Sigmoid colon (tissue), 6 donors: ENCODE measurements at regions not wholly inside any gene's neighbourhood (a gene's known extent, or its start where the extent isn't known, plus 50 kb on each side); places are given as distances from the start of the nearest gene placed in this dataset.

Source experiments
- DNase-seq: peaks from one replicate; pipeline ENCODE4 v3.0.0-alpha.2; 2019
- H3K27ac ChIP-seq, 4 donors: fragments of 200-600 bp; sonication (generic); one replicate each; pipeline ENCODE4 v1.5.1; 2016 to 2019; ENCODE audit warnings: mild to moderate bottlenecking in 1 of 4
- H3K27me3 ChIP-seq, 3 donors: fragments of 200-600 bp; sonication (generic); one replicate each; pipeline ENCODE4 v1.5.1; 2019; ENCODE audit warnings: mild to moderate bottlenecking in 1 of 3
- H3K36me3 ChIP-seq, 4 donors: fragments of 200-600 bp; sonication (generic); one replicate each; pipeline ENCODE4 v1.5.1; 2016 to 2019
- H3K4me1 ChIP-seq, 4 donors: fragments of 200-600 bp; sonication (generic); one replicate each; pipeline ENCODE4 v1.5.1; 2017 to 2019
- H3K4me3 ChIP-seq, 4 donors: fragments of 200-600 bp; sonication (generic); one replicate each; pipeline ENCODE4 v1.5.1; 2017 to 2019; ENCODE audit warnings: mild to moderate bottlenecking in 2 of 4, moderate library complexity in 1 of 4
- H3K9me3 ChIP-seq, 4 donors: fragments of 200-600 bp in 3 of 4; sonication (generic) in 3 of 4; one replicate each; pipeline versions ENCODE4 v1.5.1 to v1.6.1; 2013 to 2019
- EP300 ChIP-seq, 4 donors: sonication (generic); formaldehyde crosslinking; IDR thresholded peaks; one replicate each; pipeline ENCODE4 v1.6.1; 2017; ENCODE audit warnings: antibody characterized with exemption in 4 of 4
- POLR2A ChIP-seq, 2 donors: fragments of 450-650 bp; IDR thresholded peaks; one replicate each; pipeline ENCODE4 v1.6.1; 2016; ENCODE audit warnings: antibody characterized with exemption in 2 of 2, mild to moderate bottlenecking in 2 of 2, moderate library complexity in 2 of 2
- POLR2AphosphoS5 ChIP-seq, 4 donors: sonication (generic); formaldehyde crosslinking; IDR thresholded peaks; one replicate each; pipeline ENCODE4 v1.6.1; 2017; ENCODE audit warnings: antibody characterized with exemption in 4 of 4
- WGBS, 2 donors: extraction: QIAGEN DNeasy Blood & Tissue Kit; methylation state at CpG; one replicate each; pipeline ENCODE4 v1.1.7; 2013; 5-methylcytosine and 5-hydroxymethylcytosine counted together
- intact Hi-C: fragments of 100-400 bp; cut with DNase I; formaldehyde crosslinking; loops from one replicate; pipeline ENCODE4 v1.15.1; 2023
- TF ChIP-seq, protein P1 (sequence below), 4 experiments: fragments of 450-650 bp in 3 of 4; fragments of 200-600 bp in 1 of 4; IDR thresholded peaks; one replicate each; pipeline ENCODE4 v1.5.1; 2016 to 2019; ENCODE audit warnings: antibody characterized with exemption in 4 of 4, mild to moderate bottlenecking in 3 of 4, moderate library complexity in 2 of 4
- donor health status: healthy with polysubstance abuse.
- donor health status: healthy.

- Histone ChIP-seq H3K4me3 (no peak overlapping the region), H3K4me1 (no peaks in the 10 kb centered on the region), H3K27me3 (no peaks in the 10 kb centered on the region), H3K36me3 (no peaks in the 10 kb centered on the region), H3K27ac (no peak overlapping the region), H3K9me3 (no peaks in the 10 kb centered on the region)
- TF ChIP-seq POLR2A (IDR thresholded peaks at IDR 0.05): no peak
- TF ChIP-seq, protein P1, sequence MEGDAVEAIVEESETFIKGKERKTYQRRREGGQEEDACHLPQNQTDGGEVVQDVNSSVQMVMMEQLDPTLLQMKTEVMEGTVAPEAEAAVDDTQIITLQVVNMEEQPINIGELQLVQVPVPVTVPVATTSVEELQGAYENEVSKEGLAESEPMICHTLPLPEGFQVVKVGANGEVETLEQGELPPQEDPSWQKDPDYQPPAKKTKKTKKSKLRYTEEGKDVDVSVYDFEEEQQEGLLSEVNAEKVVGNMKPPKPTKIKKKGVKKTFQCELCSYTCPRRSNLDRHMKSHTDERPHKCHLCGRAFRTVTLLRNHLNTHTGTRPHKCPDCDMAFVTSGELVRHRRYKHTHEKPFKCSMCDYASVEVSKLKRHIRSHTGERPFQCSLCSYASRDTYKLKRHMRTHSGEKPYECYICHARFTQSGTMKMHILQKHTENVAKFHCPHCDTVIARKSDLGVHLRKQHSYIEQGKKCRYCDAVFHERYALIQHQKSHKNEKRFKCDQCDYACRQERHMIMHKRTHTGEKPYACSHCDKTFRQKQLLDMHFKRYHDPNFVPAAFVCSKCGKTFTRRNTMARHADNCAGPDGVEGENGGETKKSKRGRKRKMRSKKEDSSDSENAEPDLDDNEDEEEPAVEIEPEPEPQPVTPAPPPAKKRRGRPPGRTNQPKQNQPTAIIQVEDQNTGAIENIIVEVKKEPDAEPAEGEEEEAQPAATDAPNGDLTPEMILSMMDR (IDR thresholded peaks at IDR 0.05): no peak
- no peak for TF ChIP-seq EP300 (IDR thresholded peaks at IDR 0.05)
- no peak for TF ChIP-seq POLR2AphosphoS5 (IDR thresholded peaks at IDR 0.05)
- 41 to 68% methylated on average over 3 of the region's 3 CpGs for WGBS, 2 donors
- DNase-seq: no peak
- intact Hi-C loops: no loop called here
Measured at GRCh38 chr10:52443419-52444388, 129.6 kb downstream of the DKK1 start.

DNA sequence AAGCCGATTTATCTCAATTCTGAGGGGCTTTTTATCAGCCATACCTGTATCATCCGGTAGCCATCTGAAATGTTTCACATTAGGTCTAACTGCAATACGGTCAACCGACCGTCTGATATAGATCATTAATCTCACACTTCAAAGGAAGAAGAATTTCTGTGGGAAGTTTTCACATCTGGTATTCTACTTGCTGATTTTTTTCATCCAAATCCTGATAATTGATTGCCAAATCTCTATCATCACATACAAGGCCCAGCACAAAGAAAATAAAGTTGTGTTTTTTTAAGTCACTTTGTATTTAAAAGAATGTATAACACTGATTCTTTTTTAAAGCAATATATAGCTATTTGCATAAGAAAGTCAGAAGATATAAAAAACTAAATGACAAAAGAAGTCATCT is 132.3 kb downstream of the DKK1 start:
- H3K36me3 ChIP-seq: no peaks in the 10 kb centered on the region
- 82 to 89% methylated on average over 5 of the region's 5 CpGs for WGBS, 2 donors
- H3K4me1 ChIP-seq: no peaks in the 10 kb centered on the region
- H3K9me3 ChIP-seq: no peaks in the 10 kb centered on the region
- H3K27ac ChIP-seq: no peak overlapping the region
- intact Hi-C loops: no loop called here
- TF ChIP-seq, protein P1 (IDR thresholded peaks at IDR 0.05): no peak
- TF ChIP-seq POLR2AphosphoS5 (IDR thresholded peaks at IDR 0.05) (no peak), POLR2A (IDR thresholded peaks at IDR 0.05) (no peak), EP300 (IDR thresholded peaks at IDR 0.05) (no peak)
- no peak for DNase-seq
- H3K4me3 ChIP-seq: no peak overlapping the region
- no peaks in the 10 kb centered on the region for H3K27me3 ChIP-seq

GRCh38 chr10:52447931-52448353 is 133.9 kb downstream of the DKK1 start:
- H3K27ac ChIP-seq: no peak overlapping the region
- H3K4me3 ChIP-seq: no peak overlapping the region
- intact Hi-C loops: no loop called here
- no peaks in the 10 kb centered on the region for H3K36me3 ChIP-seq
- H3K9me3 ChIP-seq: no peaks in the 10 kb centered on the region
- H3K4me1 ChIP-seq: no peaks in the 10 kb centered on the region
- no peak for DNase-seq
- H3K27me3 ChIP-seq: no peaks in the 10 kb centered on the region
- TF ChIP-seq EP300 (IDR thresholded peaks at IDR 0.05) (no peak), POLR2AphosphoS5 (IDR thresholded peaks at IDR 0.05) (no peak), POLR2A (IDR thresholded peaks at IDR 0.05) (no peak)
- TF ChIP-seq, protein P1 (IDR thresholded peaks at IDR 0.05): no peak

DNA sequence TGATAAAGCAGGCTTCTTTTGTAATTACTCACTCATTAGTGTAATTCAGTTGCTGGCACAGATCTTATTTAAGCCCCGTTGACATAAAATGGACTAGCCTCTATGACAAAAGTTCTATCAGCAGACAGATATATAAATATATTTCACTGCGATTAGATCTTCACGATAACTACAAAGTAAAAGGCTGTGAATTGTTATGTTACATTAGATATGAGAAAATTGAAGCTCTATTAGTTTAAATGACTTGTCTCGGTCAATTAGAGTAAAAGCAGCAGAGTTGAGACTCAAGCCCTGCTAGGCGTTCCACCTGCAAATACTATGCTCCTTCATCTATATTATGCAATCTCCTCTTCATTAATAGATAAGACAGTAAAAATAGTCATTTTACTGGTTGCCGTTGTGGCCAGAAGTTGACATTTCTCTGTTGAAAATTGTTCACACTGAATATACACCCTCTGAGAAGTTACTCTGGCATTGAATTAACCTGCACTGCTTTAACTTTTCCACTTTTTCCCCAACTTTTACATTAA is 136.7 kb downstream of the DKK1 start:
- WGBS, 2 donors: 87 to 90% methylated on average over 6 of the region's 6 CpGs

More for the DNA sequence above, 136.7 kb downstream of the DKK1 start:
- intact Hi-C loops: no loop called here
- H3K4me3 ChIP-seq: no peak overlapping the region
- H3K27me3 ChIP-seq: no peaks in the 10 kb centered on the region
- no peak overlapping the region for H3K27ac ChIP-seq
- H3K9me3 ChIP-seq: no peaks in the 10 kb centered on the region
- no peak for DNase-seq
- H3K36me3 ChIP-seq: no peaks in the 10 kb centered on the region
- TF ChIP-seq POLR2AphosphoS5 (IDR thresholded peaks at IDR 0.05): no peak
- TF ChIP-seq, protein P1 (IDR thresholded peaks at IDR 0.05): no peak
- no peak for TF ChIP-seq EP300 (IDR thresholded peaks at IDR 0.05)
- TF ChIP-seq POLR2A (IDR thresholded peaks at IDR 0.05): no peak
- no peaks in the 10 kb centered on the region for H3K4me1 ChIP-seq
